ENCODE measurements at regions not wholly inside any gene's neighbourhood (a gene's known extent, or its start where the extent isn't known, plus 50 kb on each side); places are given as distances from the start of the nearest gene placed in this dataset.

DNA sequence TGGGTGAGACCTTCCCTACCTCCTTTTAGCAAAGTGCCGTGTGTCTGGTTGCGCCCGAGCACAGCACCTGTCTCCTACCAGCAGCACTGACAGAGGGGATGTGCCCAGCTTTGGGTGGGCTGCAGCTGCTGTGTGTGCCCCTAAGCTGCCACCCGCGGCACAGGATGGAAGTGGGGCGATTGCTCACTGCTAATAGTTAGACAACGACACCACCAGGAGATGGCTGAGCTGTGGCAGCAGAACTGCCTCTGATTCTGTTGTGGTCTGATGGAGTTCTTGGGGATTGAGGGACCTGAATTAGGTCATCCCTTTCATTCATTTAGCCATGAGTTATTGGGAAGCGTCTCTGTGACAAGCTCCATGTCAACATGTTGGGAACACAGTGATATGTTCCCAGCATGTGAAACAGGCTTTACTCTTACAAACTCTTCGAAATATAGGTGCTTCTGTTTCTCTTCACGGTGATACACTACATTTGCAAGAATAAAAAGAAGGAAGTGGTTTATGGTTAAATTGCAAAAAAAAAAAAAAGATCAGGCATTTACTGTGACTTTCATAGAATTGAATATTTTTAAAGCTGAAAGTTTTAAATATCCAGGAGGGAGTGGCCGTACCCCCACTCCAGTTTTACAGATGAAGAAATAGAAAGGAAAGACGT is 184.4 kb downstream of the MAF start:
- Histone ChIP-seq H3K4me2 (ENCODE audit: insufficient read depth, low read length) (peak overlapping the region; percentile 50), H2AFZ (ENCODE audit: low read depth, low read length) (peak overlapping the region; percentile 45), H3K9me3 (ENCODE audit: insufficient read depth, low read length, severe bottlenecking) (no peaks in the 10 kb centered on the region), H3K79me2 (ENCODE audit: insufficient read depth, low read length) (no peaks in the 10 kb centered on the region), H3K4me3 (ENCODE audit: low read depth in 1 of 2, low read length in 2 of 2) (0 out of 4 replicates have a peak overlapping the region, but pooled peaks of 1 of the 2 experiments have one; percentile 3), H3K4me1 (ENCODE audit: insufficient read depth, low read length) (peaks cover 44% of the 10 kb centered on the region), H3K27me3 (ENCODE audit: insufficient read depth, low read length, poor library complexity) (no peaks in the 10 kb centered on the region), H3K9ac (ENCODE audit: low read depth, low read length) (peak overlapping the region; percentile 5; the same call in 1 of the 2 replicates), H3K27ac (ENCODE audit: low read length) (peak overlapping the region; percentile 72), H4K20me1 (ENCODE audit: insufficient read depth, low read length) (no peaks in the 10 kb centered on the region), H3K36me3 (ENCODE audit: insufficient read depth, low read length) (no peaks in the 10 kb centered on the region)
- no peak for TF ChIP-seq EZH2 (IDR thresholded peaks at IDR 0.05; ENCODE audit: borderline replicate concordance, low read depth, low read length, severe bottlenecking)
- TF ChIP-seq, protein P1, sequence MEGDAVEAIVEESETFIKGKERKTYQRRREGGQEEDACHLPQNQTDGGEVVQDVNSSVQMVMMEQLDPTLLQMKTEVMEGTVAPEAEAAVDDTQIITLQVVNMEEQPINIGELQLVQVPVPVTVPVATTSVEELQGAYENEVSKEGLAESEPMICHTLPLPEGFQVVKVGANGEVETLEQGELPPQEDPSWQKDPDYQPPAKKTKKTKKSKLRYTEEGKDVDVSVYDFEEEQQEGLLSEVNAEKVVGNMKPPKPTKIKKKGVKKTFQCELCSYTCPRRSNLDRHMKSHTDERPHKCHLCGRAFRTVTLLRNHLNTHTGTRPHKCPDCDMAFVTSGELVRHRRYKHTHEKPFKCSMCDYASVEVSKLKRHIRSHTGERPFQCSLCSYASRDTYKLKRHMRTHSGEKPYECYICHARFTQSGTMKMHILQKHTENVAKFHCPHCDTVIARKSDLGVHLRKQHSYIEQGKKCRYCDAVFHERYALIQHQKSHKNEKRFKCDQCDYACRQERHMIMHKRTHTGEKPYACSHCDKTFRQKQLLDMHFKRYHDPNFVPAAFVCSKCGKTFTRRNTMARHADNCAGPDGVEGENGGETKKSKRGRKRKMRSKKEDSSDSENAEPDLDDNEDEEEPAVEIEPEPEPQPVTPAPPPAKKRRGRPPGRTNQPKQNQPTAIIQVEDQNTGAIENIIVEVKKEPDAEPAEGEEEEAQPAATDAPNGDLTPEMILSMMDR (IDR thresholded peaks at IDR 0.05; ENCODE audit: borderline replicate concordance, extremely low read depth, low read length, poor library complexity, severe bottlenecking): peak; percentile 67
- DNase-seq: peak; percentile 52
- peak; percentile 89 for ATAC-seq (ENCODE audit: insufficient read depth, low read depth)

DNA sequence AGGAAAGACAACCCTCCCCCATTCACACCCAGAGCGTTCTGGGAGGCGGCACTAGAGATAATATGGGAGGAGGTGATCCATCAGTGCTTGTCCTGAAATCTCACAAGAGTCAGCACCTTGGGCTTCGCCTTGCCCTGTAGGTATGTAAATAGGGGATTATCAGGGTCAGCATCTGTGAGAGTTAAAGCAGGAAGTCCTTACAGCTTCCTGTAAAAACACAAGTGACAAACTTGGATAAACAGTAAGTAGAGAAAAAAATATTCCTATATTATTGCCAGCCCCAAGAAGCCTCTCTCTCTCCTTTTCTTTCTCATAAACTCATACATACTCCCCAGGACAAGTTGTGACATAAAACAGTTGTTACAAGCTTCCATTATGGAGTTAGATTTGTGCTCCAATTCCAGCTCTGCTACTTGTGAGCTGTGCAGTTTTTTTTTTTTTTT is 187.7 kb downstream of the MAF start:
- no peak for ATAC-seq (ENCODE audit: insufficient read depth, low read depth)
- Histone ChIP-seq H3K9ac (ENCODE audit: low read depth, low read length) (no peak overlapping the region), H4K20me1 (ENCODE audit: insufficient read depth, low read length) (no peaks in the 10 kb centered on the region), H3K4me1 (ENCODE audit: insufficient read depth, low read length) (peaks cover 44% of the 10 kb centered on the region), H3K9me3 (ENCODE audit: insufficient read depth, low read length, severe bottlenecking) (no peaks in the 10 kb centered on the region), H3K4me2 (ENCODE audit: insufficient read depth, low read length) (no peak overlapping the region), H3K4me3 (ENCODE audit: low read depth in 1 of 2, low read length in 2 of 2) (no peak overlapping the region), H3K27me3 (ENCODE audit: insufficient read depth, low read length, poor library complexity) (no peaks in the 10 kb centered on the region), H3K79me2 (ENCODE audit: insufficient read depth, low read length) (no peaks in the 10 kb centered on the region), H3K27ac (ENCODE audit: low read length) (peak overlapping the region; percentile 59), H2AFZ (ENCODE audit: low read depth, low read length) (peak overlapping the region; percentile 63; the same call in 1 of the 2 replicates), H3K36me3 (ENCODE audit: insufficient read depth, low read length) (no peaks in the 10 kb centered on the region)
- no peak for DNase-seq
- TF ChIP-seq, protein P1 (IDR thresholded peaks at IDR 0.05; ENCODE audit: borderline replicate concordance, extremely low read depth, low read length, poor library complexity, severe bottlenecking): no peak
- TF ChIP-seq EZH2 (IDR thresholded peaks at IDR 0.05; ENCODE audit: borderline replicate concordance, low read depth, low read length, severe bottlenecking): no peak

- Histone ChIP-seq H3K27me3 (ENCODE audit: insufficient read depth, low read length, poor library complexity) (no peaks in the 10 kb centered on the region), H3K4me1 (ENCODE audit: insufficient read depth, low read length) (peaks cover 37% of the 10 kb centered on the region), H2AFZ (ENCODE audit: low read depth, low read length) (no peak overlapping the region), H3K27ac (ENCODE audit: low read length) (no peak overlapping the region), H3K4me2 (ENCODE audit: insufficient read depth, low read length) (no peak overlapping the region), H3K9me3 (ENCODE audit: insufficient read depth, low read length, severe bottlenecking) (no peaks in the 10 kb centered on the region), H3K79me2 (ENCODE audit: insufficient read depth, low read length) (no peaks in the 10 kb centered on the region), H3K9ac (ENCODE audit: low read depth, low read length) (no peak overlapping the region), H4K20me1 (ENCODE audit: insufficient read depth, low read length) (no peaks in the 10 kb centered on the region), H3K4me3 (ENCODE audit: low read depth in 1 of 2, low read length in 2 of 2) (no peak overlapping the region), H3K36me3 (ENCODE audit: insufficient read depth, low read length) (no peaks in the 10 kb centered on the region)
- ATAC-seq (ENCODE audit: insufficient read depth, low read depth) (no peak), DNase-seq (no peak)
- TF ChIP-seq EZH2 (IDR thresholded peaks at IDR 0.05; ENCODE audit: borderline replicate concordance, low read depth, low read length, severe bottlenecking): no peak
- TF ChIP-seq, protein P1 (IDR thresholded peaks at IDR 0.05; ENCODE audit: borderline replicate concordance, extremely low read depth, low read length, poor library complexity, severe bottlenecking): no peak
Observed at GRCh38 chr16:79411805-79412204, 188.7 kb downstream of the MAF start.

All from DND-41 (cell line).